ENCODE measurements at regions not wholly inside any gene's neighbourhood (a gene's known extent, or its start where the extent isn't known, plus 50 kb on each side); places are given as distances from the start of the nearest gene placed in this dataset.
"Not testable (repeated sequence)": the region's sequence is repeated elsewhere in the genome, so short reads cannot be mapped to it uniquely, and the experiment has no call there.

GRCh38 chr6:112933947-112934346 is 586.8 kb downstream of the RFPL4B start:
- DNase-seq (ENCODE audit: low read depth), result no peak
- no peak for TF ChIP-seq CTCF (IDR thresholded peaks at IDR 0.05; ENCODE audit: control insufficient read depth, extremely low read depth, insufficient read depth)
- H3K4me3 ChIP-seq (ENCODE audit: low read depth, low read length), result no peak overlapping the region

- no peak for TF ChIP-seq CTCF (IDR thresholded peaks at IDR 0.05; ENCODE audit: control insufficient read depth, extremely low read depth, insufficient read depth)
- no peak for DNase-seq (ENCODE audit: low read depth)
- H3K4me3 ChIP-seq (ENCODE audit: low read depth, low read length), result no peak overlapping the region
Observed at GRCh38 chr6:112934433-112935327, 587.5 kb downstream of the RFPL4B start.

GRCh38 chr6:112935402-112936078 is 588.4 kb downstream of the RFPL4B start:
- H3K4me3 ChIP-seq (ENCODE audit: low read depth, low read length), result no peak overlapping the region
- no peak for TF ChIP-seq CTCF (IDR thresholded peaks at IDR 0.05; ENCODE audit: control insufficient read depth, extremely low read depth, insufficient read depth)

GRCh38 chr6:112936079-112936472 is 588.9 kb downstream of the RFPL4B start:
- TF ChIP-seq CTCF (IDR thresholded peaks at IDR 0.05; ENCODE audit: control insufficient read depth, extremely low read depth, insufficient read depth), result no peak
- no peak overlapping the region for H3K4me3 ChIP-seq (ENCODE audit: low read depth, low read length)
- no peak for DNase-seq (ENCODE audit: low read depth)

More at GRCh38 chr6:112935402-112936078, 588.4 kb downstream of the RFPL4B start:
- DNase-seq (ENCODE audit: low read depth), result no peak

GRCh38 chr6:112936504-112936903 is 589.4 kb downstream of the RFPL4B start:
- no peak for DNase-seq (ENCODE audit: low read depth)
- no peak overlapping the region for H3K4me3 ChIP-seq (ENCODE audit: low read depth, low read length)
- no peak for TF ChIP-seq CTCF (IDR thresholded peaks at IDR 0.05; ENCODE audit: control insufficient read depth, extremely low read depth, insufficient read depth)

- not testable (repeated sequence) for H3K4me3 ChIP-seq (ENCODE audit: low read depth, low read length); DNase-seq (ENCODE audit: low read depth)
Observed at GRCh38 chr6:112937690-112938089, 590.6 kb downstream of the RFPL4B start.

- no peak for DNase-seq (ENCODE audit: low read depth)
- TF ChIP-seq CTCF (IDR thresholded peaks at IDR 0.05; ENCODE audit: control insufficient read depth, extremely low read depth, insufficient read depth), result no peak
- H3K4me3 ChIP-seq (ENCODE audit: low read depth, low read length), result no peak overlapping the region
Observed at GRCh38 chr6:112938650-112939049, 591.5 kb downstream of the RFPL4B start.
